ENCODE measurements at regions not wholly inside any gene's neighbourhood (a gene's known extent, or its start where the extent isn't known, plus 50 kb on each side); places are given as distances from the start of the nearest gene placed in this dataset.

DNA sequence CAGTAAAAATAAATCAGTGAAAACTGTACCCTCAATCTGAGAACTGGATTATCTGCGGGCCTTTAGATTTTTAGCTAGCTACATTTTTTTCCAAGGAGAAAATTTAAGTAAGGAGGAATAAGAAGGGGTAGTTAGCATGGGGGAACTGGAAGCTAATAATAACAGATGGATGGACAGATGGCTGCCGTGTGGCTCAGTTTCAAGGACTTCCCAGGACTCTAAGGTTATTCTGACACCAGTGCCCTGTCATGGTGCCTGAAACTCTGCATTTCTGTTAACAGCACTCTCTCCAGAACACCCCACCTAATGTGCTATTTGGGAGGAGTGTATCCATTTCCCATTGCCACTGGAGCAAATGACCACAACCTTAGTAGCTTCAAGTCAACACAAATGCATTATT lies 75.7 kb upstream of the PDE1C start:
- TF ChIP-seq, protein P1, sequence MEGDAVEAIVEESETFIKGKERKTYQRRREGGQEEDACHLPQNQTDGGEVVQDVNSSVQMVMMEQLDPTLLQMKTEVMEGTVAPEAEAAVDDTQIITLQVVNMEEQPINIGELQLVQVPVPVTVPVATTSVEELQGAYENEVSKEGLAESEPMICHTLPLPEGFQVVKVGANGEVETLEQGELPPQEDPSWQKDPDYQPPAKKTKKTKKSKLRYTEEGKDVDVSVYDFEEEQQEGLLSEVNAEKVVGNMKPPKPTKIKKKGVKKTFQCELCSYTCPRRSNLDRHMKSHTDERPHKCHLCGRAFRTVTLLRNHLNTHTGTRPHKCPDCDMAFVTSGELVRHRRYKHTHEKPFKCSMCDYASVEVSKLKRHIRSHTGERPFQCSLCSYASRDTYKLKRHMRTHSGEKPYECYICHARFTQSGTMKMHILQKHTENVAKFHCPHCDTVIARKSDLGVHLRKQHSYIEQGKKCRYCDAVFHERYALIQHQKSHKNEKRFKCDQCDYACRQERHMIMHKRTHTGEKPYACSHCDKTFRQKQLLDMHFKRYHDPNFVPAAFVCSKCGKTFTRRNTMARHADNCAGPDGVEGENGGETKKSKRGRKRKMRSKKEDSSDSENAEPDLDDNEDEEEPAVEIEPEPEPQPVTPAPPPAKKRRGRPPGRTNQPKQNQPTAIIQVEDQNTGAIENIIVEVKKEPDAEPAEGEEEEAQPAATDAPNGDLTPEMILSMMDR (IDR thresholded peaks at IDR 0.05; ENCODE audit: low read depth, low read length, missing input control) = no peak
- TF ChIP-seq RAD21 (IDR thresholded peaks at IDR 0.05) = no peak
- TF ChIP-seq HNF4G (IDR thresholded peaks at IDR 0.05) = no peak
- no peak for TF ChIP-seq JUND (IDR thresholded peaks at IDR 0.05)
- TF ChIP-seq, protein P2, sequence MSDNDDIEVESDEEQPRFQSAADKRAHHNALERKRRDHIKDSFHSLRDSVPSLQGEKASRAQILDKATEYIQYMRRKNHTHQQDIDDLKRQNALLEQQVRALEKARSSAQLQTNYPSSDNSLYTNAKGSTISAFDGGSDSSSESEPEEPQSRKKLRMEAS (IDR thresholded peaks at IDR 0.05) = no peak
- no peak for TF ChIP-seq TAF1 (conservative IDR thresholded peaks at IDR 0.05)
- no peak for TF ChIP-seq YY1 (IDR thresholded peaks at IDR 0.05)
- TF ChIP-seq NR2F2 (IDR thresholded peaks at IDR 0.05) = no peak
- no peak for TF ChIP-seq GABPA (IDR thresholded peaks at IDR 0.05 in 1 of 2, conservative IDR thresholded peaks at IDR 0.05 in 1 of 2)
- TF ChIP-seq FOXA1 (IDR thresholded peaks at IDR 0.05) = no peak
- no peak for TF ChIP-seq EGR1 (IDR thresholded peaks at IDR 0.05; ENCODE audit: low read depth in 2 of 2)
